NCI-H2227 (cell line): ENCODE measurements at regions not wholly inside any gene's neighbourhood (a gene's known extent, or its start where the extent isn't known, plus 50 kb on each side); places are given as distances from the start of the nearest gene placed in this dataset.

Experiments used
- DNase-seq: peaks from one replicate; lab custom pipeline; 2025; ENCODE audit not compliant: unreplicated experiment; lab: John Stamatoyannopoulos, UW

DNA sequence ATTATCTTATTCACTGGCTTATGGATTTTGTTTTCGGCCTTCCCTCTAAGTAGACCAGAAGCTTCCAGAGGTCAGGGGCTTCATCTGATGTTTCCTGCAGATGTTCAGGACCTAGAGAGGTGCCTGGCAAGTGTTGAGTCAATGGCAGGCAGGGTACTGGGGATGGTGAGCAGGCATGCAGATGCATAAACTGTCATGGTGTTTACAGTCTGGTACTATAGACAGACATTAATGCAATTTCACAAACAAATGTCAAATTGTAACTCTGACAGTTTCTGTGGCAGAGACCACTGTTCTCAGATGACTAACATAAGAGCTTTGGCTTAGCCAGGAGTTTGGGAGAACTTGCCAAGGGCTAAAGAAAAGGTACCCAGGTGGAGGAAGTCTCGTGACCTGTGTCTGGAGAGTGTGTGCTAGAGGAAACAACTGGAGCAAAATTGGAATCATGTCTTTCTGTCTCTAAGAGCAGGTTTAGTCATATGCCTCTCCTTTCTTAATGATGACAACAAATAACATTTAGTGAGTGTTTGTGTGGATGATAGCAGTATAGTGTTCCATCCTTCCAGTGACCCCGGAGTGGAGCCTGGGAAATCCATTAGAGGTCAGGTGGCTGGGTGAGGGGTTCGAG lies 53.7 kb upstream of the TRAK1 start:
- no peak for DNase-seq

- peak; percentile 12 for DNase-seq
Measured at GRCh38 chr3:42036483-42036823, 54.7 kb upstream of the TRAK1 start.

GRCh38 chr3:42035816-42036482 lies 55.2 kb upstream of the TRAK1 start:
- DNase-seq: no peak

DNA sequence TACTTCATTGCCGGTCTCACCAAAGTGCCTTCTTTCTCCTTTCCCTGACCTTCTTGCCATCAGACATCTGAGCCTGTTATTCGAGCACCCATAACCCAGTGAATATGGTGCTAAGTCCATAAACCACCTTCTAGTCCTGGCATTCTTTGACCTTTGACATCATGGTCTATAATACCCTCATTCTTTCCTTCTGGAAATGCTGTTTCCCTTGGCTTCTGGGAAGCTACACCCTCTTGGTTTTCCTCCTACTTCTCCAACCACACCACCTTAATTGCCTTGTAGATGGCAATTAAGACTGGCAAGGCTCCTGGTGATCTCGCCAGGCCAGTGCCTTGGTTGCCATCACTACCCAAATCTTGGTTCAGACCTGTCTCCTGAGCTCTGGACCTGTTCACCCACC lies 56.1 kb upstream of the TRAK1 start:
- DNase-seq: no peak

DNA sequence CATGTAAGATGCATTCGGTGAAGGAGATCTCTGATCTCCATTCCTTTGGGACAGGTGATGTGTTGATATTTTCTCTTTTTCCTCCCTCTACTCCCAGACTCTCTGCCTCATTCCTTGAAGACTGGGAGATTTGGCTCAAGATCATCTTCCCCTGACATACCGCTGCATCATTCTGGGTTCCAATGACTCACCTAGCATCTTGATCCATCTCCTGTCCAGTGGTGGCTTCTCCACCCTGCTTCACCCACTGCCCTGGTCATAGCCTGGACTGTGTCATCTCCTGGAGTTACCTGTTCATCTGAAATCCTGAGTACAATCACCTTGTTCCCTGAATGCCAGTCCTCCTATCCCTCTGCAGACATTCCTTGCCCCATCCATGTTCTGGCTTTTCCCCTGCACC lies 57.4 kb upstream of the TRAK1 start:
- no peak for DNase-seq

DNA sequence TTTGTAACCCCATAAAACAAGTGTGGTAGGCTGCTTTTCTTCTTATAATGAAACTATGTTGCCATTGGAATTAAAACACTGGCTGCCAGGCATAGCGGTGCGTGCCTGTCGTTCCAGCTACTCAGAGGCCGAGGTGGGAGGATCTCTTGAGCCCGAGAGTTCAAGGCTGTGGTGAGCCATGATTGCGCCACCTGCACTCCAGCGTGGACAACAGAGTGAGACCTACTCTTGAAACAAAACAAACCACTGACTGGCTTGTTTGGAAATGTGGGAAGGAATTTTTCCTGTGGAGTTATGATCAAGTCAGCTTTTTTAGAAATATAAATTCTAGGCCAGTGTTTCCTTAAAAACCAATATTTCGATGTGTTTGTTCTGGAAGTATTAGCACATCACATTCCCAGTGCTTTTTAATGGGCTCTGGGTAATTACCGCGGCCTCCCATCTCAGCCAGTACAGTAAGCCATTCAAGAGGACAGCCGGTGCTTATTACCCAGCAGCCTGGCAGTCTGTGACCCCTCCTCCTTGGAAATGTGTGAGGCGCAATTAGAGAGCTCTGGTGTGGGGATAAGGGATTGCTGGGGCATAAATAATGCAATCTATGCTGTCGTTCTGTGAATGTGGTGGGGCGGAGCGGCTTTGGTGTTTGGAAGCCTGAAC lies 58.3 kb upstream of the TRAK1 start:
- peak; percentile 90 for DNase-seq

- no peak for DNase-seq
Measured at GRCh38 chr3:42031808-42032480, 59.2 kb upstream of the TRAK1 start.

GRCh38 chr3:42028474-42028873 lies 62.7 kb upstream of the TRAK1 start:
- no peak for DNase-seq

GRCh38 chr3:42027571-42027970 lies 63.6 kb upstream of the TRAK1 start:
- no peak for DNase-seq

DNA sequence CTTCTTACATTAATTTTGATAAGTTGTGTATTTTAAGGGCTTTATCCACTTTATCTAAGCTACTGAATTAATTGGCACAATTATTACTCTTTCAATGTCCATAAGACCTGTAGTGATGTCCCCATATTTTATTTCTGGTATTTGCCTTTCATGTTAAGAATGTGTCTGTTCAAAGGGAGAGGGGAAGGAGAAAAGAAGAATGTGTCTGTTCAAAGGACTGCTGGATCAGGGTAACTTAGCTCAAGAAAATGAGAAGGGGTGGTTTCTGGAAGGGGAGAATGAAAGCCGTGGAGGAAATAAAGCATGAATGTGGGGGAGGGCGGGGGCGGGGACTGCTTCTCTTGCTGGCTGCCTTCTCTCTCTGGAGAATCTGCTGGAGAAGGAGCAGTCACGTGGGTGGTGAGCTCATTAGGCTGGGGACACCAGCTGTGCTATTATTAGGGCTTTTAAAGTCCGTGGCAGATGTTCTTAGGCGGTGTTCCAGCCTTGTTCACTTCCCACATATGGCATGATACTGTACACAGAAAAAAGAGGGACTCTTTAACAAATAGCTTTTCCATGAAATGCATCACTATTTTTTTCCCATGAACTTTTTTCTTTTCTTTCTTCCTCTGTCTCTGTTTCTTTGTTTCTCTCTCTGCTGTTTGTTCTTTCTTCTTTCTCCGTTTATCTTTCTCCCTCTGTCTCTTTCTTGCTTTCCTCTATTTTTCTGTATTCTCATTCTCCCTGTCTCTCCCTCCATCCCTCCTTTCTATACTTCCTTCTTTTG lies 63.7 kb upstream of the ULK4 start:
- DNase-seq: peak; percentile 91

- no peak for DNase-seq
Measured at GRCh38 chr3:42024591-42025351, 62.9 kb upstream of the ULK4 start.

- DNase-seq: no peak
Measured at GRCh38 chr3:42023380-42023779, 61.5 kb upstream of the ULK4 start.

DNA sequence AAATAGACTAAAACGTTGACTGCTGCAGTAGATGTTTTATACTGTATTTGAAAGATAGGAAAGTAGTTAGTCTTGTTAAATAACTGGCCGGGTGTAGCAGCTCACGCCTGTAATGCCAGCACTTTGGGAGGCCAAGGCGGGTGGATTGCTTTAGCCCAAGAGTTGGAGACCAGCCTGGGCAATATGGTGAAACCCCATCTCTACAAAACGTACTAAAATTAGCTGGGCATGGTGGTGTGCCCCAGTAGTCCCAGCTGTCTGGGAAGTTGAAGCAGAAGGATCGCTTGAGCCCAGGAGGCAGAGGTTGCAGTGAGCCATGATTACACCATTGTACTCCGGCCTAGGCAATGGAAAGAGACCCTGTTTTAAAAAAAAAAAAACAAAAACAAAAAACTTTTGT lies 60.5 kb upstream of the ULK4 start:
- DNase-seq: no peak

DNA sequence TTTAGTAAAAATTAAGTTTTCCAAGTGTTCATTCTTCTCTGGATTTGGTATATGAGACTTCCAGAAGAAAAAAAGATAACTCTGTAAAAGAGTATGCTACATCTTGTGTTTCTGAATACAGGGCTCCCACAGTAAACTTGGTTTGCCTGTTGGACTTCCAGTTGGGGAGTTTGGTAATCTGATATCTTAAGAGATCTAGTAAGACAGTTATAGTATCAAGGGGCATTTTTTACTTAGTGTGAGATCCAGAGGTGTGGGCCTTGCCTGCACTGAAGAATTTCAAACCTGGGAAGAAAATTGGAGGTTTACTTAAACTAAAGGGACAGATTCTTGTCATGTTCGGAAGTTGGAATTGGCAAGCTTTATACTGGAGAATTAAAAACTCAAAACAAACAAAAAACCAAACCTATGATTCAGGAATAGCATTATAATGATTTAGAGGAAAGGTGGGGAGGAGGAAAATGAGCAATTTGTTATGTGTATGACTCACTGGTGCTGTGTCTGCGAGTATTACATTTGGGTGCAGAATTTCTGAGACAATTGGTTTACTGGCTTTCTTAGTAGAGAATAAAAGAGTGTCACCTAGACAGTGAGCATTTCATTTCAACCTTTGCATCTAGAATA lies 58.9 kb upstream of the ULK4 start:
- DNase-seq: no peak

- DNase-seq: no peak
Measured at GRCh38 chr3:42019953-42020260, 58.0 kb upstream of the ULK4 start.

GRCh38 chr3:42019144-42019952 lies 57.4 kb upstream of the ULK4 start:
- DNase-seq: no peak

DNA sequence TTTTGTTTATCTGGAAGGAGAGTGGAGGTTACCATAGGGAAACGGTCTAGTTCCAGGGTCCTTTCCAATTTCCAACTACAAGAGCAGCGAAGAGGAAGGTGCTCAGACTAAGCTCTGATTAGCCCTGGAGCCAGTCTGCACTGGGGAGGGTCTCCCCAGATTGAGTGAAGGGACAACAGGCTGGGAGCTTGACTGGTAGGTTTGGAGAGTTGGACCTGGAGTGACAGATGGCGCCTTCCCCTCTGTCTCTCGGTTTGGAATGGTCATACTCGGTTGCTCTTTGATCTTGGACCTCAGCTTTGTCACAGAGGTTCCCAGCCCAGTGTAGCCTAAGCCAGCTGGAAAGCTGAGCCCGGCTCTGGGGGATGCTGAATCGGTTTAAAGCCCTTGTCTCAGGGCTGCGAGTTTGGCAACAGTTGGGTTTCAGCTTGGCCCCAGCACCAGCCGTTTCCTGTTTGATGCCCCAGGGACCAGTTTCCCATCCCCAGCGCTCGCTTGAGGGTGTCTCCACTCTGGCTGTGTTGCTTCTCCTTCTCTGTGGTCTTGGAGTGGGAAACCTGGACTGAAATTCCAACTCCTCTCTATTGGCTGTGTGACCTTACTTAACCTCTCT lies 53.1 kb upstream of the ULK4 start:
- peak; percentile 5 for DNase-seq

GRCh38 chr3:42014458-42014920 lies 52.6 kb upstream of the ULK4 start:
- DNase-seq: peak; percentile 16
